Lower leg skin (tissue), 4 donors: ENCODE measurements at regions not wholly inside any gene's neighbourhood (a gene's known extent, or its start where the extent isn't known, plus 50 kb on each side); places are given as distances from the start of the nearest gene placed in this dataset.

Experiments
- DNase-seq, 2 donors: peaks; one replicate each; pipeline ENCODE4 v3.0.0-alpha.2; 2019; ENCODE audit warnings: low spot score in 2 of 2
- H3K4me3 ChIP-seq: fragments of 200-600 bp; sonication (generic); 2 replicates; pipeline ENCODE4 v1.5.1; 2017; ENCODE audit warnings: mild to moderate bottlenecking, low read depth; ENCODE audit not compliant: poor library complexity, severe bottlenecking
- CTCF ChIP-seq, 3 donors: fragments of 450-650 bp; IDR thresholded peaks; one replicate each; pipeline ENCODE4 v1.5.1; 2016; ENCODE audit warnings: antibody characterized with exemption in 3 of 3, mild to moderate bottlenecking in 3 of 3, moderate library complexity in 2 of 3
- POLR2A ChIP-seq, 2 donors: fragments of 450-650 bp; IDR thresholded peaks; one replicate each; pipeline ENCODE4 v1.6.1; 2016 to 2017; ENCODE audit warnings: antibody characterized with exemption in 2 of 2, mild to moderate bottlenecking in 1 of 2, moderate library complexity in 1 of 2
- WGBS, 2 donors: methylation state at CpG; one replicate each; pipeline ENCODE4 v1.1.5; 2018; 5-methylcytosine and 5-hydroxymethylcytosine counted together
- intact Hi-C: fragments of 100-400 bp; cut with DNase I; formaldehyde crosslinking; loops from one replicate; pipeline ENCODE4 v1.15.0; 2023; ENCODE audit warnings: low total_unique reads

GRCh38 chr10:65292551-65292950, 1633.3 kb upstream of the LRRTM3 start:
- TF ChIP-seq CTCF (IDR thresholded peaks at IDR 0.05) (no peak), POLR2A (IDR thresholded peaks at IDR 0.05) (no peak)
- no peak for DNase-seq
- H3K4me3 ChIP-seq: no peak overlapping the region
- WGBS, 2 donors: 95 to 99% methylated on average over 3 of the region's 3 CpGs
- intact Hi-C loops: no loop called here

GRCh38 chr10:65294329-65294728, 1631.5 kb upstream of the LRRTM3 start:
- WGBS, 2 donors: 21 to 27% methylated on average over 1 of the region's 1 CpG
- intact Hi-C loops: no loop called here
- DNase-seq: no peak
- no peak overlapping the region for H3K4me3 ChIP-seq
- TF ChIP-seq POLR2A (IDR thresholded peaks at IDR 0.05) (no peak), CTCF (IDR thresholded peaks at IDR 0.05) (no peak)

- DNase-seq: no peak
- no peak overlapping the region for H3K4me3 ChIP-seq
- TF ChIP-seq CTCF (IDR thresholded peaks at IDR 0.05) (no peak), POLR2A (IDR thresholded peaks at IDR 0.05) (no peak)
- intact Hi-C loops: no loop called here
- 85 to 91% methylated on average over 3 of the region's 3 CpGs for WGBS, 2 donors
These were observed 1624.7 kb upstream of the LRRTM3 start for GRCh38 chr10:65301181-65301580.

GRCh38 chr10:65306201-65306600, 1619.6 kb upstream of the LRRTM3 start:
- H3K4me3 ChIP-seq: no peak overlapping the region
- 69 to 71% methylated on average over 2 of the region's 2 CpGs for WGBS, 2 donors
- TF ChIP-seq CTCF (IDR thresholded peaks at IDR 0.05) (no peak), POLR2A (IDR thresholded peaks at IDR 0.05) (no peak)
- intact Hi-C loops: no loop called here
- no peak for DNase-seq

- intact Hi-C loops: no loop called here
- TF ChIP-seq POLR2A (IDR thresholded peaks at IDR 0.05) (no peak), CTCF (IDR thresholded peaks at IDR 0.05) (no peak)
- DNase-seq: no peak
- H3K4me3 ChIP-seq: no peak overlapping the region
These were observed 1613.0 kb upstream of the LRRTM3 start for GRCh38 chr10:65312876-65313275.

GRCh38 chr10:65313406-65313805, 1612.4 kb upstream of the LRRTM3 start:
- 90 to 94% methylated on average over 2 of the region's 2 CpGs for WGBS, 2 donors
- intact Hi-C loops: no loop called here
- DNase-seq: no peak
- TF ChIP-seq CTCF (IDR thresholded peaks at IDR 0.05): no peak
- TF ChIP-seq POLR2A (IDR thresholded peaks at IDR 0.05): no peak
- no peak overlapping the region for H3K4me3 ChIP-seq
